HG03135 (cell line): ENCODE measurements at regions not wholly inside any gene's neighbourhood (a gene's known extent, or its start where the extent isn't known, plus 50 kb on each side); places are given as distances from the start of the nearest gene placed in this dataset.

Experiments used
- ATAC-seq: cut with Tn5 transposase; IDR thresholded peaks from one replicate; pipeline ENCODE4 v1.9.1; 2021; ENCODE audit warnings: mild to moderate bottlenecking, moderate library complexity; ENCODE audit not compliant: unreplicated experiment

DNA sequence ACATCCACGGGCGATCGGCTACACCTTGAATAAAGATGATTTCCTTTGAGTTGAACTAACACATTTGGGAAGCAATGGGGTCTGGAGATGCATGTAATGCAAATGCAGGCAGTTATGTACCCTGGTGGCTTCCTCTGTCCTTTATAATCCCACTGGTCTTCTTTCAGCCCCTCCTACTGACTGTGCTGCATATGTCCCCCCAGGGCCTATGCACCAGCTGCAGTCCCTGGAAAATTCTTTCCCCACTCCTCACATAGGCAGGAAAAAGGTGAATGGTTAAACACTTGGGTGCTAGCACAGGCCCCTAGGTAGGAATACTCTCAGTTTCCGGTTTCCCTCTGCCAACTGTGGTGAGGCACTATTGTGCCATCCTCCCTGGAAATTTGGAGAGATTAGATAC lies 294.8 kb upstream of the SOX5 start:
- no peak for ATAC-seq

GRCh38 chr12:24240707-24241106 lies 291.2 kb upstream of the SOX5 start:
- no peak for ATAC-seq

GRCh38 chr12:24233519-24234246 lies 284.2 kb upstream of the SOX5 start:
- no peak for ATAC-seq

DNA sequence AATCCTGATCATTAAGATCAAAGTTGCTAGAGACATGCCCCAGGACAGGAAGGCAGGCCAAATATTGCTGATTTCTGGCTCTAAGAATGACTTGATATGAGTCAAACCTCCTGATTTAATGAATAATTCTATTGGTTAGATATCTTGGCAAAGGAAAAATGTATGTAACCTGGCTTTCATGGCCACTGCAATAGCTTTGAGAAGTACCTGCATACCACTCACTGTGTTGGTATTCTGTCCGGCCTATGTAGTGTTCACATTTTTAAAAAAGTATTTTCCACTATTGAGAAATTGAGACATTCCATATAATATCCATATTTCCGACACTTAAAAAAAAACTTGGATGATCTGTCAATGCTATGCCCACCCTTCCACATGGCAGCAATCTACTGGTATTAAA lies 283.1 kb upstream of the SOX5 start:
- ATAC-seq: no peak

DNA sequence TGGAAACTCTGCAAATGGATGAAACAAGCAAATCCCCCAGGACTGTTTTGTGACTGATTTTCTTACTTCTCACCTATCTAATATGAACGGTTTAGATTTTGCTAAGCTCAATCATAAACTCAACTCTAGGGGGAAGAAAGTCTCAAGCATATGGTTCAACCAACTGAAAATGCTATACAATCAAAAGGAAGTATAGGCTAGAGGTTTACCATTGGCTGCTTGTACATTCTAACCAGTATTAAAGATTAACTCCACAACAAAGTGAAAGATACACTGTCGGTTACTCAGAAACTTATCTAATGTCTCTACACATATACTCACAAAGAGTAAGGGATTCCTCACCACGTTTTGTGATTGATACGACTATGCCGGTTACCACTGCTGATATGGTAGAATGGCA lies 281.8 kb upstream of the SOX5 start:
- ATAC-seq: peak; percentile 87

DNA sequence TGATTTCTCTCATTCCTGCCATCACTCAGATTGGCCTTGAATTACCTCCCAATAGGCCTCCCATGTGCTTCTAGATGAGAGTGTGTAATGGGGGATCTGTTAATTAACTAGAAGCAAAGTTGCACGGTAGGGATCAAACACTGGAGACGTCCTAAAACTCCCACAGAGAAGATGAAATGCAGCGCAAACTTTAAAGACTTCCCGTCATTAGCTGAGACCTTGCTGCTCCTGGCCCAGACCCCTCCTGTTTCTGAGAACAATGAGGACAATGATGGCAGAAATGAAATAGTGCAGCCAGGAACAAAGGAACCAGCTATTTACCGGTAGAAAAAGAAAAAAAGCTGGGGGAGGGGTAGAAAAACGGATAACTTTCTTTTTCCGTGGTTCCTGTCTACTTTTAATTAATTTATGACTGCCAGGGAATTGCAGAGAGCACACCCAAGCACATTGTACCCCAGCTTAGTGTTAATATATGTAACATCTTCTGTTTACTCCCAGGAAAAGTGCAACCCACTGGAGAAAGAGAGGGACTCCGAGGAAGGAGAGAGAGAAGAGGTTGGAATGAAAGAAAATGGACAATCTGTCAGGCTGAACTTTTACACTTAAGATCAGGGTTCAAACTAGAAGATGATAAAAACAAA lies 280.7 kb upstream of the SOX5 start:
- ATAC-seq: no peak

DNA sequence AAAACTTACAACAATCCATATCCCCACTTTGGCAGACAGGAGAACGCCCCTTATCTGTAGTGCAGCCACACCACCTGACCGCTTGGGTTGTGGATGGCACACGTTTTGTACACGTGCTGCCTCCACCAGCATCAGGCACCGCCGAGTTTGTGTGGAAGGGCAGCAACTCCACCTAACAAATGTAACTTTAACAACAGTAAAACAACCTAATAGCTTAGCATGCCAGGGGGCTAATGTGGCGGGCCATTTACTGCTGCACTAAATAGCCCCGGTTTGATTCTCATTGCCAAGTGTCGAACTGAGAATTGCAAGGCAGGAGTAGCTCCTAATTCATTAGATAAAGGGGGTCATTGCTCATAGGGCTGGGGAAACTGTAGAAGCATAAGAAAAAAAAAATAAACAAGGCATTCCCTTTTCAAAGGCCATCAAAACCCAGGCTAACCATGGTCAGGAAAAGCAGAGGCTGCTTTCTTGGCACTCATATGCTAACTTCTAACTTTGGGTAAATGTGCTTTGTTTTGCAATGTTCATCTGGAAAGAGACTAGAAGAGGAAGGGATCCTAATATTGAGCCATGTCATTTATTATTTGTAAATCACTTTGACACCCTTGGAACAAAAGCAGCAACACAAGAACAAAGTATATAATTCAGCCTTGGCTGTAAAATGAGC lies 279.7 kb upstream of the SOX5 start:
- ATAC-seq: no peak

DNA sequence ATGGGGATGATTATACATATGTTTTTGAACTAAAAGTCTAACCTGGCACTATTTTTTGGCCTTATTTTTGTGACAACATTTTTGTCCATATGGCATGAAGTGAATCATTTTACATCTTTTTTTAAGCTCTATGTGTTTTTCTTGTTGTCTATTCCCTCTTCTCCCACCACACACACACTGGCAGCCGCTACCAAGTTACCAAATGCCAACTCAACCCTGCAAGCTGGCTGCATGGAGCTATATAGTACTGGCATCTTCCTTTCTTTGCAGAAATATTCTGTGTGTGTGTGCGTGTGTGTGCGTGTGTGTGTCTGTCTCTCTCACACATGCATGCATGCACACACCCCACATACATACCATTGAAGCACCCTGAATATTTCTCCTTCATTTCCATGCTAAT lies 278.9 kb upstream of the SOX5 start:
- ATAC-seq: no peak

DNA sequence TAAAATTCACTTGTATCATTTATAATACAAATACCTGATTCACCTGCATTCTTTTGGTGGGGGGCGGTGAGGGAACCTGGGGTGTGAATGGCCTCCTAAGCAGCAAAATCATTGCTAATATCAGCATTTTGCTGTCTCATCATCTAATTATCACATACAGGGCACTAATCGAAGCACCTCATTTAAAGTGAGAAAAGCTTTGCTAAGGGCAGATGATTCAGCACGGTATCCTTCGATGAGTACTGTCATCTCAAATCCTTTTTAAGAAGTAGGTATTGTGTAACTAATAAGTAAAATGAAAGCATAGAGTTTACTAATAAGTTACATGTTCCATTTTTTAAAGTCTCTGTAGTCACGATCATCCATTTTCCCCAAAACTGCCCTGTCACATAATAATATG lies 278.1 kb upstream of the SOX5 start:
- ATAC-seq: no peak

DNA sequence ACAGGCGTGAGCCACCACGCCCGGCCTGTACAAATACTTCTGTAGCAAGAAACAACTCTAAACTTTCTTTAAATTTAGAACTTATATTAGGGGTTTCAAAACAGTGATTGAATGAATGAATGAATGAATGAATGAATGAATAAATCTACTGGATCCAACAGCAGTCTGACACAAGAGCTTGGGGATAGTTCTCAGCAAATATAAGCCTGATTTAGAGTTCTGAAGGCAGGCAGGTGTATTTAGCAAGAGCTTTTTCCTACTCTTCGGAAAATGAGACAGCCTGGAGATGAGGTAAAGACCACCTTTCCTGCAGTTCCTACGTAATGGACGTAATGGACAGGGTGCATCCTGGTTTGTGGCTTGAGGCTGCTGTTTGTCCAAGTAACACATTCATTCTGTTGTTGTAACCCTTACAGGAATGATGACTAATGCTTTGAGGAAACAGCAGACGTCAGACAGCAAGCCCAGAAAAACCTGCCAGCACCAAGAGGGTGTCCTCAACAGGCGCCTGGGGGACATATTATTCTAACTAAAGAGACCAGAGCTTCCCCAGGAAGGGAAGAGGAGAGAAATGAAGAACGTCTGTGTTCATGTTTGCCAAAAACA lies 277.4 kb upstream of the SOX5 start:
- ATAC-seq: no peak

DNA sequence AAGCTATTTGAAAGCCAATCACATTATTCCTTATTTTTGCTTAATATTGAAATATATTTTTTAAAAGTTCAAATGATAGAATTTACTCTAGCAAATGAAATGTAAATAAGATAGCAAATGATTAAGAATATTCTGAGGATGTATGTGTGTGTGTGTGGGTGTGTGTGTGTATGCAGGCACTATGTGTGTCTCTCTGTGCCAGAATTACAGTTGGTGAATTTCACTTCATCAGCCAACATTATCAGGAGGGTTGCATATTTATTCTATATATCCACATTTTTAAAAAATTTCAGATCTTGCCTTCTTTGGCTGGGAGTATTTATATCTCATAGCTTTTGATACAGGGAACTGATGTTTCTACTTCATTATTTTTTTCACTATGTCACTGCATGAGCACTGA lies 274.9 kb upstream of the SOX5 start:
- ATAC-seq: no peak

DNA sequence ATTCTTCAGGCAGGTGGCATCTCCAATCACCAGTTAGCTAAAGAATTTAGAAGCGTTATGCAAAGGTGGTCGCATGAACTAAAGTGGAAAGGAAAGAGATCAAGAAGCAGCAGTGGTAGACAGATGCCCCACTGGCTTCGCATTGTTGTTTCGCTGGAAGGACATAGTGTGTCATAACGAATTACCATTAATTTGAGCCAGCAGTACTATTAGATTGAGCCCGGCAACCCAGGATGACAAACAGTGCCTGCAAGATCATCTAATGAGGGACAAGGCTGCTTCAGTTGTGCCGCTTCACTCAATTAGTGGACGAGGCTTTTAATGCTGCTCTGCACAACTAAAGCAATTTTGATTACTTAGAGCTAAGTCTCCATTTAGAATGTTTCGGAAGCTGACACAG lies 274.5 kb upstream of the SOX5 start:
- no peak for ATAC-seq

GRCh38 chr12:24222968-24223367 lies 273.5 kb upstream of the SOX5 start:
- ATAC-seq: no peak

- ATAC-seq: no peak
These were observed 263.0 kb upstream of the SOX5 start for GRCh38 chr12:24212496-24212895.

GRCh38 chr12:24206621-24207020 lies 257.2 kb upstream of the SOX5 start:
- no peak for ATAC-seq

DNA sequence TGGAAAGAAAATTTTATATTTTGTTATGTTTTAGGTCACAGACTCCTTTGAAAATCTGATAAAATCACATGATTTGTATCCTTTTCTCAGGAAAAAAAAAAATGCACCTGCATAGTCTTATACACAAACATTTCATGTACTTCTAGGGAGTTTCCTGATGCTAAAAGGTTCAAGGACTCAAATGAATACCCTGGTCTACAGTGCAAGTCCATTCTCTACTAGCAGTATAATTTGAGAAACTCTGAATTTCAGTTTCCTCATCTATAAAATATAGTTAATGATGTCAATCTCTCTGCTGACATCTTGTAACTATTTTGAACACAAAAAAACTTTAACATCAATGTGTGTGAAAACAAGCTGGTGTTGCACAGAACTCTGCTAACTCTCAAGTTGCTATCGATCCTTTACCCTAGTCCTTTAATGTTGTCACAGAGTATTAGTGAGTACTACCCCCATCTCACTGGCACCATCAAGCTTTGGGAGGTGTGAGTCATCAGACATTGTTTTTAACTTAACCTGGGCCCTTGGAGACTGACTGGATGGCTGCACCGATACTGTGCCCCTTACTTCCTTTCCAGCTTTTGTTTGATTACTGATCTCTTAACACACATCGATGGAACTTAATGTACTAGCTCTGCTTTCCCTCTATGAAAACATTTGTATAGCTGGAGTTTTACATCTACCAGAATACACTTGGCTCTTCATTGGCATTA lies 251.9 kb upstream of the SOX5 start:
- no peak for ATAC-seq

DNA sequence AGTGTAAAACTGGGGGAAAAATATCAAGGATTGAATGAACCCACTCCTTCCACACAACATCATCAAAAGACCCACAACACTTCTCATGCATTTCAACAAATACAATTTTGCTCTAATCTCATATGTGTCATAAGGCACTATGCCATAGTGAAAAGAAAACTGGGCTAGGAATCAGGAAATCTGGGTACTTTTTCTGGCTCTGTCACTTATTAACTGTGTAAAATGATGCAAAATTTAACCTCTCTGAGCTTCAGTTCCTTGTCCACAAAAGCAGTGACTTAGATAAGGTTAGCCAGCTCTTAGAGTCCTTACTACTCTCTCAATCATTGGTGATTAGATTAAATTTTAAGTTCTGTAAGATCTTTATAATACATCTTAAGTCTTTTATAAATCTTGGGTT lies 250.5 kb upstream of the SOX5 start:
- no peak for ATAC-seq

- ATAC-seq: no peak
These were observed 249.6 kb upstream of the SOX5 start for GRCh38 chr12:24198936-24199671.

DNA sequence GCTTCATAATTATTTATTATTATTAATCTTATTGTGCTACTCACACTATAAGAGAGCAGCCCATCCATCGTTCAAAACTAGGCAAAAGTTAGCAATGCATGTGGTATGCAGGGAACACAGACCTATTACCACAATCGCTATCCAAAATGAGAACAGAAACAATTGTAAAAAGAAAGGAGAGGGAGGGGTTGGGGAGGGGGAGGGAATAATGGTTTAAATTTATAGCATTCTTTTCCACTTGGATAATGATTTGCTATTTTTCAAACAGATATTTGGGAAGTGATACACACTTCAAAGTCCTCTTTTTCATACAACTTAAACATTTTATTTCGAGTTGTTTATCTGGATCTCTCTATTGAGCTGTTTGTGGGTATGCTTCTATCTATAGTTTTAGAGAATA lies 248.6 kb upstream of the SOX5 start:
- no peak for ATAC-seq

DNA sequence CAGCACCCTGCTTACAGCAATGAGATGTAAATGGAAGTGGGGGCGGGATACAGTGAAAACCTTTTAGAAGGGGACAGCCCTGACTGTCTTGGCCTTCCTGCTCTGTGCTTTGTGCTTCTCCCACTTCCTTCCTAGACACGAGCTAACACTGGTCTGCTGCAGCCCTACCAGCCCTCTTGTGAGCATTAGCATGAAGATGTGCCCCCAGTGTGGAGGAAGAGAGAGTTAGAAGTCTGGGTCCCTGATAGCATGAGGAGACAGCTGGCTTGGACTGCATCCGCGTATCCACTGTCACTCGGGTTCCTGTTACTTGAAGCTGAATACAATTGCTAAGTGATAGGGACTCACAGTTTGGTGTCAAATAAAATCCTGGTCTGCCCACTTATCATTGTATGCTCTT lies 248.1 kb upstream of the SOX5 start:
- no peak for ATAC-seq

DNA sequence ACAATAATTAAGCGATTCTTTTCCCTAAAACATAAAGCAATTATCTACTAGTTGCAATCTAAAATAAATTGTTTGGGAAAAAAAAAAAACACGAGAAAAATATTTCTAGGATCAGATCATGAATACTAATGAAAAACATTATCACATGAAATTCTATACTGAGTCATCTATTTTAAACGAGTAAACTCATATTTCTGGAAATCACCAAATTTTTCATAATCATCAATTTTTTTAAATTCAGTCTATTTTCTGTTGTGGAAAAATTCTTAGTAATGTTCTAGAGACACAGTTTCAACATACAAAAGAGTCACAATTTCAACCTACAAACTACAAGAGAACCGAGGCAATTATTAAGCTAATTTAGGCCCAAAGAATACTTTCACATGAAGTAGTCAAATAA lies 245.6 kb upstream of the SOX5 start:
- no peak for ATAC-seq
